Adipocyte (in vitro differentiated cells): ENCODE measurements at regions not wholly inside any gene's neighbourhood (a gene's known extent, or its start where the extent isn't known, plus 50 kb on each side); places are given as distances from the start of the nearest gene placed in this dataset.

ENCODE experiments used
- DNase-seq: peaks from one replicate; pipeline ENCODE4 v3.0.0-alpha.2; 2015; ENCODE audit warnings: low read depth
- H3K27me3 ChIP-seq: replicated peaks from 2 replicates; pipeline ENCODE4 v1.7.0; 2013; ENCODE audit warnings: mild to moderate bottlenecking, low read length, moderate library complexity; ENCODE audit not compliant: control insufficient read depth, insufficient read depth
- H3K36me3 ChIP-seq: 2 replicates; pipeline ENCODE4 v1.7.0; 2013; ENCODE audit warnings: low read length, mild to moderate bottlenecking, moderate library complexity; ENCODE audit not compliant: control insufficient read depth, insufficient read depth, severe bottlenecking
- H3K4me1 ChIP-seq: 2 replicates; pipeline ENCODE4 v1.7.0; 2013; ENCODE audit warnings: mild to moderate bottlenecking, low read length, moderate library complexity; ENCODE audit not compliant: control insufficient read depth, insufficient read depth
- H3K4me3 ChIP-seq: 2 replicates; pipeline ENCODE4 v1.7.0; 2013; ENCODE audit warnings: mild to moderate bottlenecking, low read length, moderate library complexity
- H3K9ac ChIP-seq: 2 replicates; pipeline ENCODE4 v1.7.0; 2013; ENCODE audit warnings: mild to moderate bottlenecking, low read length, moderate library complexity
- H3K9me3 ChIP-seq: 2 replicates; pipeline ENCODE4 v1.7.0; 2013; ENCODE audit warnings: mild to moderate bottlenecking, low read length, moderate library complexity; ENCODE audit not compliant: control insufficient read depth

DNA sequence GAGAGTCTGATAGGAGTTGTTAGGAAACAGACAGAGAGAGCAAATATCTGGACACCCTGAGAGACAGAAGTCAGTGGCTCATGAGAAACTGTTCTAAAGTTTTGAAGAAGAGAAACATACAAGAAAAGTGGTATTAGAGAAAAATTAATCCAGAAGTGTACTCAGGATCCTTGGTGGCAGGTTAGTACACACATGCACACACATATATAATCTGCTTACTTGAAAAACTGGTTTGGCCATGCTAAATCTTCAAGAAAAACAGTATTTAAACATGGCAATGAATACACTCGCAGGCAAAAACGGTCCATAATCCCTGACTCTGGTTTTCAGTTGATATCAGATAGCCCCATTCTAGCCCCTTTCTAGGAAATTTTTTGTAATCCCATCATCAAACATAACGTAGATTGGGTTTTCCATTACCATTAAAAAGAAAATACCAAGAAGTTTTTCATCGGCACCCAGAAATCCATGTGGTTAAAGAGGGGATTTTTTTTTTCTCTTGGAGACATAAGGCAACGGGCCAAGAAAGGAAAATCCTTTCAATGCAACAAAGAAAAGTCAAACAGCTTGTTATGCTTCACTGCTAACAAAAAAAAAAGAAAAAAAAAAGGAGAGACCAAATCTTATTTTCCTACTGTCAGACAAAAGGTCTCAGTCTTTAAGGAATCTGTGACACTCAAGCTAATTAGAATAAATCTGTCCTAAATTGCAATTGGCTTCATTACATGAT is 178.0 kb upstream of the MIR17HG start:
- DNase-seq = no peak
- no peaks in the 10 kb centered on the region for H3K4me1 ChIP-seq

DNA sequence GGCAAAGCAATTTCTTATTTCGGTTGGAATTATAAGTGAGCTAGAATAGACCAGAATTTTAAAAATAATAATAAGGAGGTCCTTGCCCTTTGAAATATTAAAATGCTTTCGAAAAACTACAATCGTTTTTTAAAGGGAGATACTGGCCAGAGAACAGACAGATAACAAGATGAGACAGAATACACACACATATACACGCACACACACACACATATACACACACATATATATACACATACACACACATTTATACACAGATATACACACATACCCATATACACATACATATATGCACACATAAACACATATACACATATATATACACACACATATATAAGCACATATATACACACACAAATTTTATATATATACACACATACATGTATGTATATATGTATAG is 175.3 kb upstream of the MIR17HG start:
- Histone ChIP-seq H3K4me3 (no peak overlapping the region), H3K36me3 (no peaks in the 10 kb centered on the region)
- DNase-seq = no peak

More for the DNA sequence above, 178.0 kb upstream of the MIR17HG start:
- H3K27me3 ChIP-seq = peaks cover 77% of the 10 kb centered on the region
- H3K4me3 ChIP-seq = no peak overlapping the region
- H3K36me3 ChIP-seq = no peaks in the 10 kb centered on the region
- no peaks in the 10 kb centered on the region for H3K9me3 ChIP-seq
- no peak overlapping the region for H3K9ac ChIP-seq

GRCh38 chr13:91174886-91175501 is 172.5 kb upstream of the MIR17HG start:
- Histone ChIP-seq H3K9me3 (no peaks in the 10 kb centered on the region), H3K27me3 (peaks cover 64% of the 10 kb centered on the region), H3K4me3 (peak overlapping the region; percentile 62), H3K36me3 (no peaks in the 10 kb centered on the region), H3K4me1 (no peaks in the 10 kb centered on the region), H3K9ac (no peak overlapping the region)
- no peak for DNase-seq

More for the DNA sequence above, 175.3 kb upstream of the MIR17HG start:
- H3K4me1 ChIP-seq = no peaks in the 10 kb centered on the region
- H3K9me3 ChIP-seq = no peaks in the 10 kb centered on the region
- H3K27me3 ChIP-seq = peaks cover 64% of the 10 kb centered on the region
- no peak overlapping the region for H3K9ac ChIP-seq

DNA sequence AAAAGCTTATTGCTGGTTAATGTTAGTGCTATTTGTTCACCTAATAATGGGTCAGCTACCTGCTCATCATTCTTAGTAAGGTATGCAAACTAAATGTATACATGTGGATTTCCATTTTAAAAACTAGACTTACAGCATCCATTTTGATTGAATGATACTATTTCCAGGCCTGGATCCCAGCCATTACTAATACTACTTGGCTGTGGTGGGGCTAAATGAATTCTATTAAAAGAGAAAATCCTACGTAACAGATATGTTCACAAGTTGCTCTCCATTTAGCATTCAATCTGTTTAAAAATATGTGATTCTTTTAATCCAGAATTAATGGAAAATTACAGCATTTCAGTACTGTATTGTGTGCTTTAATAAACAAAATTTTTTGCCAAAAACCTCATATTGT is 169.4 kb upstream of the MIR17HG start:
- no peak overlapping the region for H3K4me3 ChIP-seq
- H3K9ac ChIP-seq = no peak overlapping the region
- H3K36me3 ChIP-seq = no peaks in the 10 kb centered on the region
- H3K27me3 ChIP-seq = peaks cover 65% of the 10 kb centered on the region
- no peak for DNase-seq
- H3K9me3 ChIP-seq = no peaks in the 10 kb centered on the region
- H3K4me1 ChIP-seq = no peaks in the 10 kb centered on the region

DNA sequence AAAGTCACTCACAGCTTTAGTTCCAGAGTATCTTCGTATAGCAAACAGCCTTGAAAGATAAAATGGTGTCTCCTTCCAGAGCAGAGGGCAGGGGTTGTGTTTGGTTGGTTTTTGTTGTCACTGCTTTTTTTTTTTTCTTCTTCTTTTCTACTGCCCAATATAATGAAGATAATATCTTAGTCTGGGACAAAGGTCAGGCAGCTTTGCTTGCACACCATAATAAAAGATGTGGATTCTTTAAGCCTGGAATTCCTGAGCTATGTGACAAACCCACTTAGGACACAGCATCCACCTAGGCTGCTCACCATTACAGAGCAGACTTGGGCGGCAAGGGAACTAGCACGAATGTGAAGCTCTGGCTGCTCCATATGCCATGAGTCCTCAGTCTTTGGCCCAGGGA is 165.6 kb upstream of the MIR17HG start:
- no peak for DNase-seq

DNA sequence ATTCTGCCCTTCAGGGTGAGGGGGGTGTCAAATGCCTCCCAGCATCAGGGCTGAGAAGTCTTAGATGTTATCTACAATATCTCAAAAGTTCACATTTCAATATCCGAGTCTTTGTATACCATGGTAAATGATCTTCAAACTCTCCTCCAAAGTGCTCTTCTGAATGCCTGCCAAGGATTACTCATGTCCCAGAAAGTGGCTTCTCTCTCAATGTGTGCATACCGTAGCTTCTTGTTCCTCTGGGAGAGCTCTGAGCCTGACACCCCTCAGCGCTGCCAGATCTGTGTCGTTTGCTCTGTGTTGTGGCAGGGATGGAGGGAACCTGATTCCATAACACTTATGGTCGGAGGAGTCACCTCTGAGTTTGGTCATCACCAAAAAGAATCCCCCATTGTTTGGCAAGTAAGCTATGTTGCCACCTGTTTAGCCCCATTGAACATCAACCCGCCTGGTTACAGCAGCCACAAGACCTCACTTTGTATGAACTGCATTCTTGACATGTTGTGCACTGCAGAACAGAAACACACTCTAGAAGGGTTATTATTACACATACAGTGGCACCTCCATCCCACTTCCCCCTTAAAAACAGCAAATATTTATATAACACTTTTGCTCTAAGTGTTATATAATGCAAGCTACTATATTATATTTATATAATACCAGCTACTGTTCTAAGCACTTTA is 163.1 kb upstream of the MIR17HG start:
- Histone ChIP-seq H3K4me3 (no peak overlapping the region), H3K27me3 (peaks cover 51% of the 10 kb centered on the region), H3K4me1 (no peaks in the 10 kb centered on the region), H3K9ac (no peak overlapping the region), H3K9me3 (no peaks in the 10 kb centered on the region), H3K36me3 (no peaks in the 10 kb centered on the region)
- no peak for DNase-seq

More for the DNA sequence above, 165.6 kb upstream of the MIR17HG start:
- H3K27me3 ChIP-seq = peaks cover 59% of the 10 kb centered on the region
- no peaks in the 10 kb centered on the region for H3K9me3 ChIP-seq
- no peak overlapping the region for H3K4me3 ChIP-seq
- no peaks in the 10 kb centered on the region for H3K36me3 ChIP-seq
- no peaks in the 10 kb centered on the region for H3K4me1 ChIP-seq
- no peak overlapping the region for H3K9ac ChIP-seq

GRCh38 chr13:91185294-91185863 is 162.1 kb upstream of the MIR17HG start:
- no peak overlapping the region for H3K4me3 ChIP-seq
- H3K9me3 ChIP-seq = no peaks in the 10 kb centered on the region
- H3K4me1 ChIP-seq = no peaks in the 10 kb centered on the region
- peak; percentile 0 for DNase-seq
- no peaks in the 10 kb centered on the region for H3K36me3 ChIP-seq
- peaks cover 53% of the 10 kb centered on the region for H3K27me3 ChIP-seq
- H3K9ac ChIP-seq = no peak overlapping the region

- H3K4me3 ChIP-seq = no peak overlapping the region
- no peak overlapping the region for H3K9ac ChIP-seq
- no peak for DNase-seq
- peaks cover 33% of the 10 kb centered on the region for H3K27me3 ChIP-seq
- H3K4me1 ChIP-seq = no peaks in the 10 kb centered on the region
- H3K36me3 ChIP-seq = no peaks in the 10 kb centered on the region
- no peaks in the 10 kb centered on the region for H3K9me3 ChIP-seq
These were observed 160.0 kb upstream of the MIR17HG start for GRCh38 chr13:91187522-91187921.

DNA sequence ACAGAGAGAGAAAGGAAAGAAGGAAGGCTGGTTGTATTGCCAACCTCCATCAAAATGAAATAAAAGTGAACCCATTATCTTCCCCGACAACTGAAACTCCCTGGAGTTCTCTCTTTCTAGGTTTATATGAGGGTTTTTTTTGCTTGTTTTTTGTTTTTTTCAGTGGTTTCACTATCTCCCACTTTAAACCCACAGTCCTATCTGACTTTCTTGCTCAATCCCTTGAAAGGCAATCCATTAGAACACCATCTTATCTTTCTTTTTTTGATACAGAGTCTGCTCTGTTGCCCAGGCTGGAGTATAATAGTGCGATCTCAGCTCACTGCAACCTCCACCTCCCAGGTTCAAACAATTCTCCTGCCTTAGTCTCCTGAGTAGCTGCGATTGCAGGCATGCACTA is 158.0 kb upstream of the MIR17HG start:
- H3K27me3 ChIP-seq = peaks cover 20% of the 10 kb centered on the region
- H3K36me3 ChIP-seq = no peaks in the 10 kb centered on the region
- H3K4me3 ChIP-seq = no peak overlapping the region
- no peak overlapping the region for H3K9ac ChIP-seq
- H3K9me3 ChIP-seq = no peaks in the 10 kb centered on the region
- no peaks in the 10 kb centered on the region for H3K4me1 ChIP-seq
- no peak for DNase-seq

DNA sequence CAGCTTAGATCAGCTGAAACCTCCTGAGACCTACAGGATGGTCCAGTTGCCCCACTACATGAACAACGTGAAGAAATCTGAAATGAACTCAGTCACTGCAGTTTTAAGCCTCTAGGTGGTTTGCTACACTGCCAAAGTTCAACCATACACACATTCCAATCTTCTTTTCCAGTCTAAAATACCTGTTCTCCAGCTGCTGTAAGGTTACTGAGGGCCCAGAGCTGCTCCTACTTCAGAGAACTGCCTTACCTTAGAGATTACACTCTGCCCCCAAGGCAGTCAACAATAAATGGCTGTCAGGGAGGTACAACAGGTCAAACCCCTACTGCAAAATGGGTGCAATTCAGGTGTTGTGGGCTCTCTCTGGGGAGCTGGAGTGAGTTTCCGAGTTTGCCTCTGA is 154.1 kb upstream of the MIR17HG start:
- no peaks in the 10 kb centered on the region for H3K4me1 ChIP-seq
- no peak for DNase-seq
- no peak overlapping the region for H3K9ac ChIP-seq
- no peaks in the 10 kb centered on the region for H3K36me3 ChIP-seq
- no peak overlapping the region for H3K4me3 ChIP-seq
- H3K9me3 ChIP-seq = no peaks in the 10 kb centered on the region
- H3K27me3 ChIP-seq = peaks cover 11% of the 10 kb centered on the region

- no peak for DNase-seq
- Histone ChIP-seq H3K9me3 (no peaks in the 10 kb centered on the region), H3K36me3 (no peaks in the 10 kb centered on the region)
These were observed 151.7 kb upstream of the MIR17HG start for GRCh38 chr13:91195789-91196188.

More at GRCh38 chr13:91195789-91196188, 151.7 kb upstream of the MIR17HG start:
- Histone ChIP-seq H3K9ac (no peak overlapping the region), H3K4me3 (no peak overlapping the region), H3K4me1 (no peaks in the 10 kb centered on the region), H3K27me3 (peaks cover 8% of the 10 kb centered on the region)
